ENCODE measurements at regions not wholly inside any gene's neighbourhood (a gene's known extent, or its start where the extent isn't known, plus 50 kb on each side); places are given as distances from the start of the nearest gene placed in this dataset.

GRCh38 chr15:56816781-56817180 is 83.5 kb upstream of the ZNF280D start:
- Histone ChIP-seq H3K9me3 (ENCODE audit: insufficient read depth, low read depth, low read length) (no peaks in the 10 kb centered on the region), H3K27me3 (ENCODE audit: insufficient read depth, low read length) (no peaks in the 10 kb centered on the region), H3K4me1 (ENCODE audit: control insufficient read depth in 1 of 2, insufficient read depth in 2 of 2, low read length in 2 of 2) (no peaks in the 10 kb centered on the region), H3K79me2 (ENCODE audit: control insufficient read depth, insufficient read depth, low read length, poor library complexity) (no peaks in the 10 kb centered on the region), H3K36me3 (ENCODE audit: control insufficient read depth in 1 of 2, insufficient read depth in 2 of 2, low read length in 2 of 2) (no peaks in the 10 kb centered on the region), H4K8ac (ENCODE audit: low read depth, low read length) (no peak overlapping the region), H2BK120ac (ENCODE audit: insufficient read depth, low read length, poor library complexity) (no peak overlapping the region), H2AFZ (ENCODE audit: insufficient read depth, low read length, poor library complexity) (no peak overlapping the region), H2BK5ac (ENCODE audit: low read depth, low read length, poor library complexity) (no peak overlapping the region), H3K79me1 (ENCODE audit: low read length) (no peaks in the 10 kb centered on the region), H4K12ac (ENCODE audit: low read depth, low read length) (no peak overlapping the region), H3K23ac (ENCODE audit: low read length) (no peak overlapping the region), H3K9ac (ENCODE audit: low read length) (no peak overlapping the region), H3K18ac (ENCODE audit: low read length) (no peak overlapping the region), H3K4ac (ENCODE audit: low read depth, low read length) (no peak overlapping the region), H4K91ac (ENCODE audit: low read depth, low read length) (no peak overlapping the region), H3K27ac (ENCODE audit: low read depth, low read length) (no peak overlapping the region), H3K14ac (ENCODE audit: low read length) (no peak overlapping the region), H3K4me2 (ENCODE audit: low read length) (no peak overlapping the region), H3K4me3 (ENCODE audit: low read depth, low read length) (no peak overlapping the region), H2BK12ac (ENCODE audit: low read length) (no peak overlapping the region), H2AK5ac (ENCODE audit: low read length) (no peak overlapping the region)
- no CpG with 5 or more reads among the region's 4 CpGs for WGBS (ENCODE audit: extremely low coverage, insufficient coverage, insufficient read length)
- peak in 1 of 2 donors; percentile 40 for DNase-seq

DNA sequence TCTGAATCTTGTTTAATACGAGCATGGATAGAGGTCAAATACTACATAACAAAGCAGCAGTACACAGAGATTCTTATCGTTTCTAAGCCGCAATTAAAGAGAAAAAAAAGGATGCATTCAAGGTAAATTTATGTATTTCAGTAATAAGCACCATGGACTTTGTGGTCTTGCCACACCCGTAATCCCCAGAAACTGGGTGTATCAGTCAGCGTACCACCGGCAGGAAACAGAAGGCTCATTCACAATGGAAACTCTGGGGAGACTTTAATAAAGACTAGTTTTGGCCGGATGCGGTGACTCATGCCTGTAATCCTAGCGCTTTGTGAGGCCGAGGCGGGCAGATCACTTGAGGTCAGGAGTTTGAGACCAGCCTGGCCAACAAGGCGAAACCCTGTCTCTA is 81.9 kb upstream of the ZNF280D start:
- H3K4me2 ChIP-seq (ENCODE audit: low read length): no peak overlapping the region
- H3K36me3 ChIP-seq (ENCODE audit: control insufficient read depth in 1 of 2, insufficient read depth in 2 of 2, low read length in 2 of 2): no peaks in the 10 kb centered on the region
- H3K79me1 ChIP-seq (ENCODE audit: low read length): no peaks in the 10 kb centered on the region
- no CpG with 5 or more reads among the region's 12 CpGs for WGBS (ENCODE audit: extremely low coverage, insufficient coverage, insufficient read length)
- no peak overlapping the region for H4K12ac ChIP-seq (ENCODE audit: low read depth, low read length)
- H2BK12ac ChIP-seq (ENCODE audit: low read length): no peak overlapping the region
- no peaks in the 10 kb centered on the region for H3K4me1 ChIP-seq (ENCODE audit: control insufficient read depth in 1 of 2, insufficient read depth in 2 of 2, low read length in 2 of 2)
- no peak overlapping the region for H4K91ac ChIP-seq (ENCODE audit: low read depth, low read length)
- H3K79me2 ChIP-seq (ENCODE audit: control insufficient read depth, insufficient read depth, low read length, poor library complexity): no peaks in the 10 kb centered on the region
- H2BK5ac ChIP-seq (ENCODE audit: low read depth, low read length, poor library complexity): no peak overlapping the region
- H3K23ac ChIP-seq (ENCODE audit: low read length): no peak overlapping the region
- no peak overlapping the region for H3K27ac ChIP-seq (ENCODE audit: low read depth, low read length)
- no peak overlapping the region for H3K14ac ChIP-seq (ENCODE audit: low read length)
- no peak overlapping the region for H4K8ac ChIP-seq (ENCODE audit: low read depth, low read length)
- H3K4me3 ChIP-seq (ENCODE audit: low read depth, low read length): no peak overlapping the region
- H3K9me3 ChIP-seq (ENCODE audit: insufficient read depth, low read depth, low read length): no peaks in the 10 kb centered on the region
- DNase-seq: no peak
- H2AFZ ChIP-seq (ENCODE audit: insufficient read depth, low read length, poor library complexity): no peak overlapping the region
- no peak overlapping the region for H3K18ac ChIP-seq (ENCODE audit: low read length)
- H3K9ac ChIP-seq (ENCODE audit: low read length): no peak overlapping the region
- no peak overlapping the region for H2BK120ac ChIP-seq (ENCODE audit: insufficient read depth, low read length, poor library complexity)
- no peaks in the 10 kb centered on the region for H3K27me3 ChIP-seq (ENCODE audit: insufficient read depth, low read length)
- no peak overlapping the region for H3K4ac ChIP-seq (ENCODE audit: low read depth, low read length)
- no peak overlapping the region for H2AK5ac ChIP-seq (ENCODE audit: low read length)

GRCh38 chr15:56814429-56814828 is 81.1 kb upstream of the ZNF280D start:
- no peak for DNase-seq
- H3K79me1 ChIP-seq (ENCODE audit: low read length): no peaks in the 10 kb centered on the region
- no peak overlapping the region for H4K91ac ChIP-seq (ENCODE audit: low read depth, low read length)
- H3K27me3 ChIP-seq (ENCODE audit: insufficient read depth, low read length): no peaks in the 10 kb centered on the region
- H3K79me2 ChIP-seq (ENCODE audit: control insufficient read depth, insufficient read depth, low read length, poor library complexity): no peaks in the 10 kb centered on the region
- H3K4me1 ChIP-seq (ENCODE audit: control insufficient read depth in 1 of 2, insufficient read depth in 2 of 2, low read length in 2 of 2): no peaks in the 10 kb centered on the region
- H3K9ac ChIP-seq (ENCODE audit: low read length): no peak overlapping the region
- H3K27ac ChIP-seq (ENCODE audit: low read depth, low read length): no peak overlapping the region
- no peak overlapping the region for H3K4ac ChIP-seq (ENCODE audit: low read depth, low read length)
- H2BK120ac ChIP-seq (ENCODE audit: insufficient read depth, low read length, poor library complexity): no peak overlapping the region
- H2AK5ac ChIP-seq (ENCODE audit: low read length): no peak overlapping the region
- no peak overlapping the region for H3K18ac ChIP-seq (ENCODE audit: low read length)
- H2BK12ac ChIP-seq (ENCODE audit: low read length): no peak overlapping the region
- H3K23ac ChIP-seq (ENCODE audit: low read length): no peak overlapping the region
- no peak overlapping the region for H3K14ac ChIP-seq (ENCODE audit: low read length)
- H2BK5ac ChIP-seq (ENCODE audit: low read depth, low read length, poor library complexity): no peak overlapping the region
- H3K9me3 ChIP-seq (ENCODE audit: insufficient read depth, low read depth, low read length): no peaks in the 10 kb centered on the region
- H4K12ac ChIP-seq (ENCODE audit: low read depth, low read length): no peak overlapping the region
- no peak overlapping the region for H3K4me3 ChIP-seq (ENCODE audit: low read depth, low read length)
- H4K8ac ChIP-seq (ENCODE audit: low read depth, low read length): no peak overlapping the region
- no CpG with 5 or more reads among the region's 3 CpGs for WGBS (ENCODE audit: extremely low coverage, insufficient coverage, insufficient read length)
- H3K36me3 ChIP-seq (ENCODE audit: control insufficient read depth in 1 of 2, insufficient read depth in 2 of 2, low read length in 2 of 2): no peaks in the 10 kb centered on the region
- no peak overlapping the region for H2AFZ ChIP-seq (ENCODE audit: insufficient read depth, low read length, poor library complexity)
- H3K4me2 ChIP-seq (ENCODE audit: low read length): no peak overlapping the region

- no peaks in the 10 kb centered on the region for H3K79me2 ChIP-seq (ENCODE audit: control insufficient read depth, insufficient read depth, low read length, poor library complexity)
- no peak for DNase-seq
- H3K4me3 ChIP-seq (ENCODE audit: low read depth, low read length): no peak overlapping the region
Observed at GRCh38 chr15:56813995-56814394, 80.7 kb upstream of the ZNF280D start.

More at GRCh38 chr15:56813995-56814394, 80.7 kb upstream of the ZNF280D start:
- Histone ChIP-seq H2AK5ac (ENCODE audit: low read length) (no peak overlapping the region), H2BK120ac (ENCODE audit: insufficient read depth, low read length, poor library complexity) (no peak overlapping the region), H4K91ac (ENCODE audit: low read depth, low read length) (no peak overlapping the region), H3K18ac (ENCODE audit: low read length) (no peak overlapping the region), H3K9me3 (ENCODE audit: insufficient read depth, low read depth, low read length) (no peaks in the 10 kb centered on the region), H2AFZ (ENCODE audit: insufficient read depth, low read length, poor library complexity) (no peak overlapping the region), H3K79me1 (ENCODE audit: low read length) (no peaks in the 10 kb centered on the region), H3K4ac (ENCODE audit: low read depth, low read length) (no peak overlapping the region), H4K8ac (ENCODE audit: low read depth, low read length) (no peak overlapping the region), H2BK12ac (ENCODE audit: low read length) (no peak overlapping the region), H2BK5ac (ENCODE audit: low read depth, low read length, poor library complexity) (no peak overlapping the region), H3K4me2 (ENCODE audit: low read length) (no peak overlapping the region), H3K9ac (ENCODE audit: low read length) (no peak overlapping the region), H3K14ac (ENCODE audit: low read length) (no peak overlapping the region), H3K4me1 (ENCODE audit: control insufficient read depth in 1 of 2, insufficient read depth in 2 of 2, low read length in 2 of 2) (no peaks in the 10 kb centered on the region), H4K12ac (ENCODE audit: low read depth, low read length) (no peak overlapping the region), H3K36me3 (ENCODE audit: control insufficient read depth in 1 of 2, insufficient read depth in 2 of 2, low read length in 2 of 2) (no peaks in the 10 kb centered on the region), H3K27ac (ENCODE audit: low read depth, low read length) (no peak overlapping the region), H3K23ac (ENCODE audit: low read length) (no peak overlapping the region), H3K27me3 (ENCODE audit: insufficient read depth, low read length) (no peaks in the 10 kb centered on the region)
- WGBS (ENCODE audit: extremely low coverage, insufficient coverage, insufficient read length): no CpG with 5 or more reads among the region's 1 CpG
